B cell (primary cell): ENCODE measurements at regions not wholly inside any gene's neighbourhood (a gene's known extent, or its start where the extent isn't known, plus 50 kb on each side); places are given as distances from the start of the nearest gene placed in this dataset.

ENCODE experiments used
- ATAC-seq: fragments of 200-7000 bp; cut with Tn5 transposase; one replicate; pipeline ENCODE4 v1.10.0; 2021; ENCODE audit warnings: low read depth, mild to moderate bottlenecking, moderate number of reproducible peaks, moderate library complexity
- CTCF ChIA-PET: fragments of 350-600 bp; sonication (Branson Sonifier 250); formaldehyde crosslinking; loops from one replicate; lab custom pipeline; 2021; ENCODE audit warnings: antibody characterized with exemption, inconsistent platforms; lab: Charles Lee
- POLR2A ChIA-PET: fragments of 350-600 bp; sonication (Branson Sonifier 250); formaldehyde crosslinking; loops from one replicate; lab custom pipeline; 2021; ENCODE audit warnings: antibody characterized with exemption; lab: Charles Lee
- DNase-seq: peaks from one replicate; pipeline ENCODE4 v3.0.0; 2013
- H2AFZ ChIP-seq: 2 replicates; pipeline ENCODE4 v1.6.1; 2012; ENCODE audit warnings: mild to moderate bottlenecking, low read depth, low read length; ENCODE audit not compliant: insufficient read depth, poor library complexity, severe bottlenecking
- H3K27ac ChIP-seq, 2 donors: 1 replicate in 1 of 2; 2 replicates in 1 of 2; pipeline ENCODE4 v1.5.1; 2012 to 2013; ENCODE audit warnings: low read length in 2 of 2, mild to moderate bottlenecking in 2 of 2, moderate library complexity in 1 of 2
- H3K27me3 ChIP-seq, 4 experiments: fragments of 200-600 bp in 1 of 4; sonication (generic) in 1 of 4; replicated peaks in 1 of 4; 1 replicate in 2 of 4; 2 replicates in 2 of 4; pipeline versions ENCODE4 v1.6.1 to v1.7.0; 2013 to 2016; ENCODE audit warnings: low read length in 3 of 4, mild to moderate bottlenecking in 2 of 4, mixed read lengths in 1 of 4, moderate library complexity in 1 of 4; ENCODE audit not compliant: insufficient read depth in 4 of 4, control insufficient read depth in 3 of 4; ENCODE audit errors: control extremely low read depth in 1 of 4
- H3K36me3 ChIP-seq, 2 experiments: replicated peaks in 1 of 2; 1 replicate in 1 of 2; 2 replicates in 1 of 2; pipeline versions ENCODE4 v1.6.1 to v1.7.1; 2013; ENCODE audit warnings: low read length in 1 of 2; ENCODE audit not compliant: insufficient read depth in 2 of 2, control insufficient read depth in 1 of 2; ENCODE audit errors: control extremely low read depth in 1 of 2, extremely low read depth in 1 of 2
- H3K4me1 ChIP-seq, 2 donors: fragments of 200-600 bp in 1 of 2; sonication (generic) in 1 of 2; 1 replicate in 1 of 2; 2 replicates in 1 of 2; pipeline versions ENCODE4 v1.5.1 to v1.6.1; 2013 to 2017; ENCODE audit warnings: low read length in 2 of 2; ENCODE audit not compliant: control insufficient read depth in 2 of 2, insufficient read depth in 2 of 2
- H3K4me2 ChIP-seq: replicated peaks from 2 replicates; pipeline ENCODE3; 2012; ENCODE audit warnings: mild to moderate bottlenecking, low read depth, low read length; ENCODE audit not compliant: poor library complexity, severe bottlenecking
- H3K4me3 ChIP-seq, 5 experiments: fragments of 200-600 bp in 1 of 5; sonication (generic) in 1 of 5; 1 replicate in 3 of 5; 2 replicates in 2 of 5; pipeline versions ENCODE4 v1.5.1 to v1.7.0; 2011 to 2016; ENCODE audit warnings: low read length in 4 of 5, mild to moderate bottlenecking in 4 of 5, low read depth in 2 of 5, control low read depth in 1 of 5, moderate library complexity in 1 of 5; ENCODE audit not compliant: insufficient read depth in 1 of 5; ENCODE audit errors: control extremely low read depth in 1 of 5, extremely low read depth in 1 of 5
- H3K79me2 ChIP-seq: fragments of 200-600 bp; sonication (generic); one replicate; pipeline ENCODE4 v1.6.0; 2016; ENCODE audit warnings: low read length; ENCODE audit not compliant: control insufficient read depth, insufficient read depth
- H3K9ac ChIP-seq: fragments of 200-600 bp; sonication (generic); 2 replicates; pipeline ENCODE4 v1.6.1; 2017; ENCODE audit warnings: mild to moderate bottlenecking, low read length, moderate library complexity
- H3K9me3 ChIP-seq, 3 donors: one replicate each; pipeline versions ENCODE4 v1.6.1 to v1.7.1; 2013; ENCODE audit warnings: low read length in 2 of 3; ENCODE audit not compliant: control insufficient read depth in 2 of 3, insufficient read depth in 1 of 3; ENCODE audit errors: control extremely low read depth in 1 of 3
- H4K20me1 ChIP-seq: 2 replicates; pipeline ENCODE4 v1.6.0; 2012; ENCODE audit warnings: mild to moderate bottlenecking, low read length; ENCODE audit not compliant: insufficient read depth, control insufficient read depth, poor library complexity, severe bottlenecking
- H3K27ac Mint-ChIP-seq: one replicate; pipeline ENCODE4 v1.8.0; 2021; ENCODE audit warnings: mixed read lengths
- H3K27me3 Mint-ChIP-seq: one replicate; pipeline ENCODE4 v1.8.0; 2021; ENCODE audit warnings: mixed read lengths
- H3K4me1 Mint-ChIP-seq: one replicate; pipeline ENCODE4 v1.8.0; 2021; ENCODE audit warnings: mixed read lengths
- H3K4me3 Mint-ChIP-seq: one replicate; pipeline ENCODE4 v1.8.0; 2021; ENCODE audit warnings: mixed read lengths
- H3K9me3 Mint-ChIP-seq: one replicate; pipeline ENCODE4 v1.8.0; 2022; ENCODE audit warnings: mixed read lengths; ENCODE audit not compliant: insufficient read depth
- EZH2 ChIP-seq: IDR thresholded peaks from 2 replicates; pipeline ENCODE4 v1.6.1; 2012; ENCODE audit warnings: borderline replicate concordance, low read depth, mild to moderate bottlenecking, moderate library complexity, low read length; ENCODE audit not compliant: insufficient read depth, poor library complexity, severe bottlenecking
- whole genome bisulfite sequencing: methylation state at CpG from one replicate; pipeline ENCODE4 v1.1.5; 2013; ENCODE audit warnings: missing lambda C conversion rate; ENCODE audit not compliant: insufficient coverage; 5-methylcytosine and 5-hydroxymethylcytosine counted together
- intact Hi-C: fragments of 100-400 bp; cut with micrococcal nuclease; formaldehyde crosslinking; loops from one replicate; pipeline ENCODE4 v1.10.0; 2022
- TF ChIP-seq, protein P1 (sequence below): fragments of 200-600 bp; IDR thresholded peaks from one replicate; pipeline ENCODE4 v1.8.0; 2022; ENCODE audit warnings: antibody characterized with exemption, mild to moderate bottlenecking

- peaks cover 0 to 4% (median 0%) of the 10 kb centered on the region in 3 donors for H3K9me3 ChIP-seq
- no peak overlapping the region for H3K4me2 ChIP-seq
- no peak overlapping the region for H3K4me3 ChIP-seq
- no peak for ATAC-seq
- no peak for DNase-seq
- H3K27me3 ChIP-seq = no peaks in the 10 kb centered on the region
- ChIA-PET POLR2A (no interaction called here), CTCF (no interaction called here)
- WGBS = 40% methylated on average over 1 of the region's 2 CpGs
- Mint-ChIP-seq H3K27me3 (no peaks in the 10 kb centered on the region), H3K9me3 (no peaks in the 10 kb centered on the region), H3K27ac (no peak overlapping the region), H3K4me1 (no peaks in the 10 kb centered on the region), H3K4me3 (no peak overlapping the region)
- intact Hi-C loops = no loop called here
- H3K27ac ChIP-seq = no peak overlapping the region
- H3K36me3 ChIP-seq = no peaks in the 10 kb centered on the region
- no peaks in the 10 kb centered on the region for H3K4me1 ChIP-seq
- no peaks in the 10 kb centered on the region for H3K79me2 ChIP-seq
- H4K20me1 ChIP-seq = no peaks in the 10 kb centered on the region
- no peak overlapping the region for H3K9ac ChIP-seq
- TF ChIP-seq, protein P1, sequence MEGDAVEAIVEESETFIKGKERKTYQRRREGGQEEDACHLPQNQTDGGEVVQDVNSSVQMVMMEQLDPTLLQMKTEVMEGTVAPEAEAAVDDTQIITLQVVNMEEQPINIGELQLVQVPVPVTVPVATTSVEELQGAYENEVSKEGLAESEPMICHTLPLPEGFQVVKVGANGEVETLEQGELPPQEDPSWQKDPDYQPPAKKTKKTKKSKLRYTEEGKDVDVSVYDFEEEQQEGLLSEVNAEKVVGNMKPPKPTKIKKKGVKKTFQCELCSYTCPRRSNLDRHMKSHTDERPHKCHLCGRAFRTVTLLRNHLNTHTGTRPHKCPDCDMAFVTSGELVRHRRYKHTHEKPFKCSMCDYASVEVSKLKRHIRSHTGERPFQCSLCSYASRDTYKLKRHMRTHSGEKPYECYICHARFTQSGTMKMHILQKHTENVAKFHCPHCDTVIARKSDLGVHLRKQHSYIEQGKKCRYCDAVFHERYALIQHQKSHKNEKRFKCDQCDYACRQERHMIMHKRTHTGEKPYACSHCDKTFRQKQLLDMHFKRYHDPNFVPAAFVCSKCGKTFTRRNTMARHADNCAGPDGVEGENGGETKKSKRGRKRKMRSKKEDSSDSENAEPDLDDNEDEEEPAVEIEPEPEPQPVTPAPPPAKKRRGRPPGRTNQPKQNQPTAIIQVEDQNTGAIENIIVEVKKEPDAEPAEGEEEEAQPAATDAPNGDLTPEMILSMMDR = no peak
- TF ChIP-seq EZH2 = no peak
- no peak overlapping the region for H2AFZ ChIP-seq
Observed at GRCh38 chr3:103963599-103963998, 1403.1 kb upstream of the ALCAM start.

DNA sequence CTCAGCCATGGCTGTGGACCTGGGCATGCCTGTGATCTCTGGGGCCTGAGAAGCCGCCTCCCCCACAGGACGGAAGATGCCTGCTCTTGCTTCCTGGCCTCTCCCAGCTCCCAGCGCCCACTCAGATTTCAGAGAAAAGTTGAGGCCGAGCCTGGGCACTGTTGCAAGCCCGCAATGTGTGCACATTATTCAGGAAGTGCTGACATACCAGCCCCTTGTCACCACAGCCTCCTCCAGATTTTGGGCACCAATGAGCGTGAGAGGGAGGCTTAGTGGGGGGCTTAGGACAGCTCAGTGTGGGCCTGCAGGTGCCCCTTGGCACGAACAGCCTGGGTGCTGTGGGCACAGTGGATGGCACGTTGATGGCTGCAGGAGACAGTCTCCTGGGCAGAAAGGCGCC lies 1400.9 kb upstream of the ALCAM start:
- H3K36me3 ChIP-seq = no peaks in the 10 kb centered on the region
- Mint-ChIP-seq H3K4me3 (no peak overlapping the region), H3K27me3 (no peaks in the 10 kb centered on the region), H3K4me1 (no peaks in the 10 kb centered on the region), H3K9me3 (no peaks in the 10 kb centered on the region), H3K27ac (no peak overlapping the region)
- CTCF ChIA-PET = no interaction called here
- H4K20me1 ChIP-seq = no peaks in the 10 kb centered on the region
- no peak overlapping the region for H3K9ac ChIP-seq
- H3K27ac ChIP-seq = no peak overlapping the region
- intact Hi-C loops = no loop called here
- TF ChIP-seq EZH2 = no peak
- TF ChIP-seq, protein P1 = no peak
- H3K4me3 ChIP-seq = no peak overlapping the region
- H3K9me3 ChIP-seq = peaks cover 0 to 4% (median 0%) of the 10 kb centered on the region in 3 donors
- H3K4me2 ChIP-seq = no peak overlapping the region
- WGBS = 90% methylated on average over 9 of the region's 9 CpGs
- H3K4me1 ChIP-seq = no peaks in the 10 kb centered on the region
- POLR2A ChIA-PET = no interaction called here
- no peak overlapping the region for H2AFZ ChIP-seq
- no peaks in the 10 kb centered on the region for H3K79me2 ChIP-seq
- no peak for DNase-seq
- ATAC-seq = no peak
- no peaks in the 10 kb centered on the region for H3K27me3 ChIP-seq
